GM13976 (cell line): ENCODE measurements at regions not wholly inside any gene's neighbourhood (a gene's known extent, or its start where the extent isn't known, plus 50 kb on each side); places are given as distances from the start of the nearest gene placed in this dataset.
"Not testable (repeated sequence)": the region's sequence is repeated elsewhere in the genome, so short reads cannot be mapped to it uniquely, and the experiment has no call there.

Experiments used
- DNase-seq: peaks from one replicate; pipeline ENCODE4 v3.0.0; 2012; ENCODE audit warnings: low spot score
- in situ Hi-C: fragments of 300-500 bp; cut with MboI; formaldehyde crosslinking; loops from one replicate; pipeline ENCODE4 v1.12.0; 2022; ENCODE audit warnings: low sequenced_read_pairs, mixed read lengths, inconsistent platforms; ENCODE audit not compliant: unreplicated experiment
- TF ChIP-seq, protein P1 (sequence below): IDR thresholded peaks from 2 replicates; pipeline ENCODE4 v1.5.1; 2012; ENCODE audit warnings: borderline replicate concordance, mild to moderate bottlenecking; ENCODE audit not compliant: insufficient read depth; ENCODE audit errors: extremely low read depth, missing control alignments, control extremely low read depth

GRCh38 chr1:182211386-182211785 lies 149.9 kb upstream of the ZNF648 start:
- DNase-seq, result no peak
- TF ChIP-seq, protein P1, sequence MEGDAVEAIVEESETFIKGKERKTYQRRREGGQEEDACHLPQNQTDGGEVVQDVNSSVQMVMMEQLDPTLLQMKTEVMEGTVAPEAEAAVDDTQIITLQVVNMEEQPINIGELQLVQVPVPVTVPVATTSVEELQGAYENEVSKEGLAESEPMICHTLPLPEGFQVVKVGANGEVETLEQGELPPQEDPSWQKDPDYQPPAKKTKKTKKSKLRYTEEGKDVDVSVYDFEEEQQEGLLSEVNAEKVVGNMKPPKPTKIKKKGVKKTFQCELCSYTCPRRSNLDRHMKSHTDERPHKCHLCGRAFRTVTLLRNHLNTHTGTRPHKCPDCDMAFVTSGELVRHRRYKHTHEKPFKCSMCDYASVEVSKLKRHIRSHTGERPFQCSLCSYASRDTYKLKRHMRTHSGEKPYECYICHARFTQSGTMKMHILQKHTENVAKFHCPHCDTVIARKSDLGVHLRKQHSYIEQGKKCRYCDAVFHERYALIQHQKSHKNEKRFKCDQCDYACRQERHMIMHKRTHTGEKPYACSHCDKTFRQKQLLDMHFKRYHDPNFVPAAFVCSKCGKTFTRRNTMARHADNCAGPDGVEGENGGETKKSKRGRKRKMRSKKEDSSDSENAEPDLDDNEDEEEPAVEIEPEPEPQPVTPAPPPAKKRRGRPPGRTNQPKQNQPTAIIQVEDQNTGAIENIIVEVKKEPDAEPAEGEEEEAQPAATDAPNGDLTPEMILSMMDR, result no peak
- in situ Hi-C loops, result no loop called here

- TF ChIP-seq, protein P1, result no peak
- in situ Hi-C loops, result no loop called here
- DNase-seq, result no peak
Observed at GRCh38 chr1:182210417-182210816, 148.9 kb upstream of the ZNF648 start.

- in situ Hi-C loops, result no loop called here
- no peak for DNase-seq
- TF ChIP-seq, protein P1, result no peak
Observed at GRCh38 chr1:182207300-182207699, 145.8 kb upstream of the ZNF648 start.

DNA sequence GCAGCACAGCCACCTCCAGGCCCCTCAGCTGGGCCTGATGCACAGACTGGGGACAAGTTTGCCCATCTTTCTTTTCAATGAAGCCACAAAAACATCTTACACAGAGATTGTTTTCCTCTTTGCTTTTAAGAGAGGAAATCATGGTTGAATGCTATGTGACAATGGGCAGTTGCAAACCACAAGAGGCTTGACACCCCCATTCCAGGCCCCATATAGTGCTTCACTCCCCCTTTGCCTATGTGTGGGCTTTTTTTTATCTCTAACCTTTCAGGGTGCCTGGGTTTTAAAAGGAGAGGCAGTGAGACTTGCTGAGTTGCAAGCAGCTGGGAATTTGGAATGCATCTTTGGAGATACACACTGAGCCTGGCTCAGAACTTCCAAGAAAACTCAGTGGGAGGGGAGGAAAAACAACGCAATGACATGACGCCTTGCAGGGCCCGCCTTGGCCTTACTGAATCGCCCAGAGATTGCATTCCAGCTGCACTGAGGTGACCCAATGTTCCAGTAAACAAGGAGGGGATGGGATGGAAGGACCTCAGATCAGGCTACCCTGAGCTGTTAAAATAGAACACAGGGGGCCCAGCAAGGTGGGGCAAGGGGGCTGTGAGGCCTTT lies 145.2 kb upstream of the ZNF648 start:
- TF ChIP-seq, protein P1, result no peak
- in situ Hi-C loops, result no loop called here
- DNase-seq, result no peak

DNA sequence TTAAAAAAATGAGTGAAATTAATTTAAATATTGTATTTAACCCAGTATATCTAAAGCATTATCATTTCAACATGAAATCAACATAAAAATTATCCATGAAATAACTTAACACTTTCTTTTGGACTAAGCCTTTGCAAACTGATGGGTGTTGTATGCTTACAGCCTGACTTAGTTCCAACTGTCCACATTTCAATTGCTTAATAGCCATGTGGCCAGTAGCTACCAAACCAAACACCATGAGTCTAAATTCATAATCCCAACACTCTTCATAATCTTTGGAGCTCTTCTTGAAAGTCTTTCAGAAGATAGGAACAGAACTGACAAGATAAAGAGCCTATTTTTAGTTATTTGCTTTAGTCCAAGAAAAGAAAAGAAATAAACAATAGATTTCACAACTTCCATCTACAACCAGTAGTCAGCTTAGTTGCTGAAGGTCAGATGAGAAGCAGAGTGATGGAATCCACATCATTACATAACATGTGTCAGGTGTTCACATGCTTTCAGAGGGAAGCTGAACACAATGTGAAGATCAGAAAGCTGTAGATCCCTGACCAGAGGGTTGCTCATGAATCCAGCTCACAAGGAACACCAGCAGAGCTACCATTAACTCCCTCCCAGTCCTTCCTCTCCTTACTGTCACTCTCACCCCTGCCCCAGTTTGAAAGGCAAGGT lies 144.0 kb upstream of the ZNF648 start:
- in situ Hi-C loops, result no loop called here
- TF ChIP-seq, protein P1, result no peak
- no peak for DNase-seq

- in situ Hi-C loops, result no loop called here
- DNase-seq, result no peak
- TF ChIP-seq, protein P1, result no peak
Observed at GRCh38 chr1:182203191-182203875, 141.8 kb upstream of the ZNF648 start.

- in situ Hi-C loops, DNase-seq: not testable (repeated sequence)
Observed at GRCh38 chr1:182201490-182201889, 140.0 kb upstream of the ZNF648 start.
